Ishikawa (cell line): ENCODE measurements at regions not wholly inside any gene's neighbourhood (a gene's known extent, or its start where the extent isn't known, plus 50 kb on each side); places are given as distances from the start of the nearest gene placed in this dataset.

ENCODE experiments used
- CEBPB ChIP-seq: IDR thresholded peaks from 2 replicates; pipeline ENCODE4 v1.6.1; 2012
- CREB1 ChIP-seq: IDR thresholded peaks from 2 replicates; pipeline ENCODE4 v1.6.1; 2012; ENCODE audit warnings: low read depth
- EGR1 ChIP-seq: IDR thresholded peaks from 2 replicates; pipeline ENCODE4 v1.6.1; 2012
- EP300 ChIP-seq: IDR thresholded peaks from 2 replicates; pipeline ENCODE4 v1.6.1; 2012; ENCODE audit warnings: borderline replicate concordance
- FOXM1 ChIP-seq: IDR thresholded peaks from 2 replicates; pipeline ENCODE4 v1.6.1; 2012; ENCODE audit warnings: low read depth, borderline replicate concordance
- NFIC ChIP-seq: IDR thresholded peaks from 2 replicates; pipeline ENCODE4 v1.6.1; 2012
- RAD21 ChIP-seq: IDR thresholded peaks from 2 replicates; pipeline ENCODE4 v1.6.1; 2012; ENCODE audit warnings: low read depth
- TAF1 ChIP-seq: IDR thresholded peaks from 2 replicates; pipeline ENCODE4 v1.6.1; 2012; ENCODE audit warnings: low read depth, mild to moderate bottlenecking
- TCF12 ChIP-seq: IDR thresholded peaks from 2 replicates; pipeline ENCODE4 v1.6.1; 2012; ENCODE audit warnings: low read depth
- TEAD4 ChIP-seq: IDR thresholded peaks from 2 replicates; pipeline ENCODE4 v1.6.1; 2012
- YY1 ChIP-seq: IDR thresholded peaks from 2 replicates; pipeline ENCODE4 v1.6.1; 2012; ENCODE audit warnings: low read depth
- ZBTB7A ChIP-seq: IDR thresholded peaks from 2 replicates; pipeline ENCODE4 v1.6.1; 2012; ENCODE audit warnings: low read depth
- TF ChIP-seq, protein P1 (sequence below): IDR thresholded peaks from 2 replicates; pipeline ENCODE4 v1.6.1; 2012
- TF ChIP-seq, protein P2 (sequence below): IDR thresholded peaks from 2 replicates; pipeline ENCODE4 v1.6.1; 2012; ENCODE audit warnings: low read depth, mild to moderate bottlenecking
- TF ChIP-seq, protein P3 (sequence below): IDR thresholded peaks from 2 replicates; pipeline ENCODE4 v1.6.1; 2012

DNA sequence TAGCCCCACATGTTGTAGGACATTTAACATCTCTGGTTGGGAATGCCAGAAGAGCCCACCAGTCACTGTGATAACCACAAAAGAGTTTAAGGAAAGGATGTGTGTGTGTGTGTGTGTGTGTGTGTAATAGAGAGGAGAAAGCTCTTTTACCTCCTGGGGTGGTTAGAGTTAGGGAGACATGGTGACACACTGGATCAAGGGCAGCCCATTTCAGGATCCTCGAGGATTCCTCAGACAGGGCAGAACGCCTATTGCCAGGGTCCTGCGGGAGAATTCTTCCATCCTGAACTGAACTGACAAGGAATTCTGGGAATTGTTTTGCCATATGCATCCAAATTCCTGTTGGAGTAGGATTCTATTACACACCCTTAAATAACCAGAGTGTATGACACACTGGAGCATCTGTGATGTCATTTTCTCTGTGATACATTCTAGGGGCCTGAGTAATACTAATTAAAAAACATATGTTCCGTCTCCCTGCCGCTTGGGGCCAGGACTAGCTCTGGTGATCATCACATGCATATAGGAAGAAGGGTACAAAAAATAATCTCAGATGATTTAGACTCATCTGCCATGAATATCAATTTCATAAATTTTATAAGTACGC is 156.4 kb upstream of the MMADHC start:
- TF ChIP-seq CREB1 (no peak), RAD21 (no peak)

DNA sequence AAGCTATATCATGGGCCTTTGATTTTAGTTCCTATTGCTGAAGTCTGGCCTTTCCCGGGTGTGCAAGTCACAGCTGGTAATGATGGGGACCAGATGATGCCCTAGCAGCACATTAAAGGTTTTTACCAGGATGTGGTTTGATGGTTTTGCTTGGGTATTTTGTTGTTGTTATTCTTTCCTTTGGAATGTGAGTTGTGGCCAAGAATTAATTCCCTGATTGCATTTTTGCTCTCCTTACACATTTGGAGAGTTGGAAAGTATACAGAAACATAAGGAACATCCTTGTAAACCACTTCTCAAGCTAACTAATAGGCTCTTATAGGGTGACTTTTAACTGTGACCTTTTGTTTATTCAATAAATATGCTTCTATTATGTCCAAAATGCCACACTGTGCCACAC is 154.1 kb upstream of the MMADHC start:
- no peak for TF ChIP-seq CEBPB
- TF ChIP-seq EGR1 = no peak
- TF ChIP-seq RAD21 = no peak
- no peak for TF ChIP-seq TEAD4
- TF ChIP-seq, protein P1, sequence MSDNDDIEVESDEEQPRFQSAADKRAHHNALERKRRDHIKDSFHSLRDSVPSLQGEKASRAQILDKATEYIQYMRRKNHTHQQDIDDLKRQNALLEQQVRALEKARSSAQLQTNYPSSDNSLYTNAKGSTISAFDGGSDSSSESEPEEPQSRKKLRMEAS = no peak
- no peak for TF ChIP-seq FOXM1
- TF ChIP-seq EP300 = no peak
- TF ChIP-seq TAF1 = no peak
- TF ChIP-seq NFIC = no peak
- no peak for TF ChIP-seq ZBTB7A
- no peak for TF ChIP-seq YY1
- no peak for TF ChIP-seq CREB1
- TF ChIP-seq, protein P2, sequence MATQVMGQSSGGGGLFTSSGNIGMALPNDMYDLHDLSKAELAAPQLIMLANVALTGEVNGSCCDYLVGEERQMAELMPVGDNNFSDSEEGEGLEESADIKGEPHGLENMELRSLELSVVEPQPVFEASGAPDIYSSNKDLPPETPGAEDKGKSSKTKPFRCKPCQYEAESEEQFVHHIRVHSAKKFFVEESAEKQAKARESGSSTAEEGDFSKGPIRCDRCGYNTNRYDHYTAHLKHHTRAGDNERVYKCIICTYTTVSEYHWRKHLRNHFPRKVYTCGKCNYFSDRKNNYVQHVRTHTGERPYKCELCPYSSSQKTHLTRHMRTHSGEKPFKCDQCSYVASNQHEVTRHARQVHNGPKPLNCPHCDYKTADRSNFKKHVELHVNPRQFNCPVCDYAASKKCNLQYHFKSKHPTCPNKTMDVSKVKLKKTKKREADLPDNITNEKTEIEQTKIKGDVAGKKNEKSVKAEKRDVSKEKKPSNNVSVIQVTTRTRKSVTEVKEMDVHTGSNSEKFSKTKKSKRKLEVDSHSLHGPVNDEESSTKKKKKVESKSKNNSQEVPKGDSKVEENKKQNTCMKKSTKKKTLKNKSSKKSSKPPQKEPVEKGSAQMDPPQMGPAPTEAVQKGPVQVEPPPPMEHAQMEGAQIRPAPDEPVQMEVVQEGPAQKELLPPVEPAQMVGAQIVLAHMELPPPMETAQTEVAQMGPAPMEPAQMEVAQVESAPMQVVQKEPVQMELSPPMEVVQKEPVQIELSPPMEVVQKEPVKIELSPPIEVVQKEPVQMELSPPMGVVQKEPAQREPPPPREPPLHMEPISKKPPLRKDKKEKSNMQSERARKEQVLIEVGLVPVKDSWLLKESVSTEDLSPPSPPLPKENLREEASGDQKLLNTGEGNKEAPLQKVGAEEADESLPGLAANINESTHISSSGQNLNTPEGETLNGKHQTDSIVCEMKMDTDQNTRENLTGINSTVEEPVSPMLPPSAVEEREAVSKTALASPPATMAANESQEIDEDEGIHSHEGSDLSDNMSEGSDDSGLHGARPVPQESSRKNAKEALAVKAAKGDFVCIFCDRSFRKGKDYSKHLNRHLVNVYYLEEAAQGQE = no peak
- TF ChIP-seq, protein P3, sequence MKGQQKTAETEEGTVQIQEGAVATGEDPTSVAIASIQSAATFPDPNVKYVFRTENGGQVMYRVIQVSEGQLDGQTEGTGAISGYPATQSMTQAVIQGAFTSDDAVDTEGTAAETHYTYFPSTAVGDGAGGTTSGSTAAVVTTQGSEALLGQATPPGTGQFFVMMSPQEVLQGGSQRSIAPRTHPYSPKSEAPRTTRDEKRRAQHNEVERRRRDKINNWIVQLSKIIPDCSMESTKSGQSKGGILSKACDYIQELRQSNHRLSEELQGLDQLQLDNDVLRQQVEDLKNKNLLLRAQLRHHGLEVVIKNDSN = no peak
- TF ChIP-seq TCF12 = no peak

DNA sequence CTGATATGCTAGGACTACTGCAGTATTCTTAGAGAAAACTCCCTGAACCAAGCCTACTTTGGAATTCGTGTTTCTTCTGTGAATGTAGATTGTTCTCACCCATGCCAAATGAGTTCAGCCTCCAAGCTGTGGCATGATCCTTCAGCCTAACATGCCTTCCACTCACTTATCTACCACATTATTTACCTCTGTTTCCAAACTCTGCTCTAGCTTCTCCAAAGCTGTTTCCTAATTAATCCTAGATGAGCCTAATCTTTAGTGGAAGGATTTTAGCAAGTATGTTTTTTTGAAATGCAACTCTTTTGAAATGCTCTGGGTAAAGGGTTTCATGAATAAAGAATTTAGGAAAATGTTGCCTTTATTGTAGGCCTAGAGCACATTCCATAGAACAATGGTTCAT is 152.9 kb upstream of the MMADHC start:
- TF ChIP-seq, protein P1 = no peak
- TF ChIP-seq, protein P3 = no peak
- TF ChIP-seq CREB1 (no peak), EP300 (no peak), NFIC (no peak), ZBTB7A (no peak), FOXM1 (no peak), YY1 (no peak), RAD21 (no peak), CEBPB (no peak), EGR1 (no peak), TEAD4 (no peak)
- TF ChIP-seq, protein P2 = no peak

DNA sequence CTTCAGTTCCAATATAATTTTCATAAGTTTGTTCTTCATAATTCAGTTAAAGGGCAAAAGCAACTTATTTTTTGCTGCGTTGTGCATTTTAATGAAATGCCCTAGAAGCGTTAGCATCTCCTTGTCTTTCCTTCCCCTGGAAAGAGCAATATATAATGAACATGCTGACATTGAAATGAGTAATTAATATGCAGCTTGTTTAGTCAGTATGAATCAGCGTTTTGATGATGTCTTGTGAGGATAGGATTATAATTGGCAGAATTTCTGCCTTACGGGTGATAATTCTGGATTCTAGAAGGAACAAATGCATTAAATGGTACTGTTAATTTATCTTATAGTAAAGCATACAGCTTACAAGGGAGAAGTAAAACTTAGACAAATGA is 152.3 kb upstream of the MMADHC start:
- no peak for TF ChIP-seq ZBTB7A
- no peak for TF ChIP-seq NFIC
- TF ChIP-seq EP300 = no peak
- TF ChIP-seq, protein P3 = no peak
- TF ChIP-seq FOXM1 = no peak
- TF ChIP-seq CEBPB = no peak
- TF ChIP-seq, protein P2 = no peak
